ENCODE measurements at regions not wholly inside any gene's neighbourhood (a gene's known extent, or its start where the extent isn't known, plus 50 kb on each side); places are given as distances from the start of the nearest gene placed in this dataset.

GRCh38 chr6:55992546-55992945 lies 117.2 kb upstream of the BMP5 start:
- ChIA-PET POLR2A (no interaction called here), CTCF (interaction anchor here (1.0 to 2.2 kb wide), 3 partner anchors 11 to 300 kb away, joined by 3 to 10 read pairs (median 4); no protein-coding TSS in a partner anchor)
- H3K27me3 Mint-ChIP-seq (ENCODE audit: insufficient read depth, unreplicated experiment), result no peaks in the 10 kb centered on the region
- intact Hi-C loops (cut with micrococcal nuclease), result no loop called here
- H3K36me3 Mint-ChIP-seq (ENCODE audit: insufficient read depth, unreplicated experiment), result no peaks in the 10 kb centered on the region
- no peaks in the 10 kb centered on the region for H3K4me1 Mint-ChIP-seq (ENCODE audit: insufficient read depth, unreplicated experiment)
- no TSS peak for BruUV-seq (replicated peaks)
- no peak for DNase-seq (ENCODE audit: unreplicated experiment)
- TF ChIP-seq CTCF (IDR thresholded peaks at IDR 0.05; ENCODE audit: unreplicated experiment), result no peak
- no peak overlapping the region for H3K4me3 Mint-ChIP-seq (ENCODE audit: unreplicated experiment)
- H3K27ac Mint-ChIP-seq (ENCODE audit: low read depth, unreplicated experiment), result no peak overlapping the region
- H3K9me3 Mint-ChIP-seq (ENCODE audit: unreplicated experiment), result peaks cover 24% of the 10 kb centered on the region

GRCh38 chr6:55985309-55985708 lies 109.9 kb upstream of the BMP5 start:
- Mint-ChIP-seq H3K36me3 (ENCODE audit: insufficient read depth, unreplicated experiment) (no peaks in the 10 kb centered on the region), H3K27ac (ENCODE audit: low read depth, unreplicated experiment) (no peak overlapping the region), H3K4me1 (ENCODE audit: insufficient read depth, unreplicated experiment) (no peaks in the 10 kb centered on the region), H3K4me3 (ENCODE audit: unreplicated experiment) (no peak overlapping the region), H3K27me3 (ENCODE audit: insufficient read depth, unreplicated experiment) (no peaks in the 10 kb centered on the region), H3K9me3 (ENCODE audit: unreplicated experiment) (peaks cover 18% of the 10 kb centered on the region)
- DNase-seq (ENCODE audit: unreplicated experiment), result no peak
- ChIA-PET POLR2A (no interaction called here), CTCF (no interaction called here)
- intact Hi-C loops (cut with micrococcal nuclease), result no loop called here
- no peak for TF ChIP-seq CTCF (IDR thresholded peaks at IDR 0.05; ENCODE audit: unreplicated experiment)
- BruUV-seq (replicated peaks), result no TSS peak

- H3K36me3 Mint-ChIP-seq (ENCODE audit: insufficient read depth, unreplicated experiment), result no peaks in the 10 kb centered on the region
- intact Hi-C loops (cut with micrococcal nuclease), result no loop called here
Measured at GRCh38 chr6:55983861-55984260, 108.5 kb upstream of the BMP5 start.

GRCh38 chr6:55981660-55982059 lies 106.3 kb upstream of the BMP5 start:
- no peak overlapping the region for H3K4me3 Mint-ChIP-seq (ENCODE audit: unreplicated experiment)
- no peaks in the 10 kb centered on the region for H3K27me3 Mint-ChIP-seq (ENCODE audit: insufficient read depth, unreplicated experiment)
- H3K36me3 Mint-ChIP-seq (ENCODE audit: insufficient read depth, unreplicated experiment), result no peaks in the 10 kb centered on the region
- TF ChIP-seq CTCF (IDR thresholded peaks at IDR 0.05; ENCODE audit: unreplicated experiment), result no peak
- H3K27ac Mint-ChIP-seq (ENCODE audit: low read depth, unreplicated experiment), result no peak overlapping the region
- H3K9me3 Mint-ChIP-seq (ENCODE audit: unreplicated experiment), result peaks cover 12% of the 10 kb centered on the region
- intact Hi-C loops (cut with micrococcal nuclease), result no loop called here
- ChIA-PET POLR2A (no interaction called here), CTCF (interaction anchor here (0.6 to 4.0 kb wide), 5 partner anchors 12 to 397 kb away, joined by 3 to 67 read pairs (median 4); no protein-coding TSS in a partner anchor)
- no peak for DNase-seq (ENCODE audit: unreplicated experiment)
- no peaks in the 10 kb centered on the region for H3K4me1 Mint-ChIP-seq (ENCODE audit: insufficient read depth, unreplicated experiment)
- BruUV-seq (replicated peaks), result no TSS peak

More at GRCh38 chr6:55983861-55984260, 108.5 kb upstream of the BMP5 start:
- Mint-ChIP-seq H3K27ac (ENCODE audit: low read depth, unreplicated experiment) (no peak overlapping the region), H3K9me3 (ENCODE audit: unreplicated experiment) (peaks cover 18% of the 10 kb centered on the region), H3K4me1 (ENCODE audit: insufficient read depth, unreplicated experiment) (no peaks in the 10 kb centered on the region), H3K4me3 (ENCODE audit: unreplicated experiment) (no peak overlapping the region), H3K27me3 (ENCODE audit: insufficient read depth, unreplicated experiment) (no peaks in the 10 kb centered on the region)
- TF ChIP-seq CTCF (IDR thresholded peaks at IDR 0.05; ENCODE audit: unreplicated experiment), result no peak
- BruUV-seq (replicated peaks), result no TSS peak
- ChIA-PET POLR2A (no interaction called here), CTCF (interaction anchor here (0.7 to 4.0 kb wide), 2 partner anchors 308 to 738 kb away, joined by 3 to 67 read pairs; no protein-coding TSS in a partner anchor)
- no peak for DNase-seq (ENCODE audit: unreplicated experiment)

Data from MCF 10A (cell line).